ENCODE measurements at regions not wholly inside any gene's neighbourhood (a gene's known extent, or its start where the extent isn't known, plus 50 kb on each side); places are given as distances from the start of the nearest gene placed in this dataset.

DNA sequence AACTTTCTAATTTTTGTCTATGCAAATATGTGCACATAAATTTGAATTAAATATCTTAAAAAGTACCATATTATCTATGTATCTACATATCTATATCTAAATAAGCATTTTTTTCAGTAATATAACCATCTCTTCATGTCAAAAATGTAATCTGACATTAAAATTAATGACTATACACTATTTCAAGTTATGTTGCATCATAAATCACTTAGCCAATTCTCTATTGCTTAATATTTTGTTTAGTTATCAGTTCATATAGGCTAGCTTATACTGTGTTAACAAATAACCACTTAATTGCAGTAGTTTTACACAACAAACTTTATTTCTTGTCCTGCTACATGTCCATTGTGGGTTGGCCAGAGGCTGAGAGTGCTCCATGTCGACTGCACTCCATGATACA, 360.8 kb downstream of the EPM2A start:
- no peak for DNase-seq (ENCODE audit: low read depth, low spot score)

DNA sequence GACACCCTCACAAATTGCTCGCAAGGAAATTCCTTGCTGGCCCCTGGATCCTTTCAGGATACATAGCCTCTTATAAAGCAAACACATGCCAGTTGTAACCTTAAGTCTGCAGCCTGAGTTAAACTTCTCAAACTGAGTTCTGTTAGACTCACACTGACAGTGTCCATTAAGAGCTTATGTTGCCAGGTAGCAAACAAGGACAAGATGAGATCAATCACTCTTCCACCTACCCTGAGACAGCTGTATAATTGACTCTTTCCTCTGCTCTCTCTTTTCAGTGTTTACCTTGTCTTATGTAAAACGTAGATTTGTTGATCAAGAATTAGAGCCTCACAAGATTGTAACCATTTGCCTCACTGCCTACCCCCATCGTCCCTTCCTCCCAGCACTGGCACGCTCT, 359.8 kb downstream of the EPM2A start:
- no peak for DNase-seq (ENCODE audit: low read depth, low spot score)

DNA sequence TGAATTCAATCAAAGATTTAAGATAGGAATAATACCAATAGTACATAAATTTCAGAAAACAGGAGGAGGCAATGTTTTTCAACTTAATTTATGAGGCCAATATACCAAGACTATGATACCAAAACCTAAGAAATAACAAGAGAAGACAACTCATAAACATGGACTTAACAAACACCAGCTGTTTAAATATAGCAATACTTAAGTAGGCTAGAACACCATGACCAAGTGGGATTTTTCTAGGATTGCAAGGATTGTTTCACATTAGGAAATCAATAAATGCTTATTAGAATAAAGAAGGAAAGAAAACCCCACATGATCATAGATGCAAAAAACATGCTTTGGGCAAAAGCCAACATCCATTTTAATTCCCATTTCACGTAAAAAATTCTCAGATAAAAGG, 355.1 kb downstream of the EPM2A start:
- no peak for DNase-seq (ENCODE audit: low read depth, low spot score)

DNA sequence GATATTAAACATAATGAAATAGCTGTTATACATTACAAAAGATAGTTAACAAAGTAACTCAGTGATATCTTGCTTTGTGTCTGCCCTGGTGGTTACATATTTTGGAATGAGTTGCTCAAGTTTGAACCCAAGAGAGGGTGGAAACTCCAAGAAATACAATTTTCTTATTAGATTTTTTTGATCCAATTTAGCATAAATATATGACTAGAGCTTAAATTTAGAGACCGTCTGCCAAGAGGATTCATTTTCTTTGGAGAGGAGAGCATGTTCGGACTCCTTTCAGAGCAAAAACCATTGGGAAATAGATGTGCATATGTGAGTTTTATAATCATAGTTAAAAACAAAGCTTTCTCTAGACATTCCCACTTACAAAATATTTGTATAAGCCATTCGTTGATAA, 353.4 kb downstream of the EPM2A start:
- no peak for DNase-seq (ENCODE audit: low read depth, low spot score)

DNA sequence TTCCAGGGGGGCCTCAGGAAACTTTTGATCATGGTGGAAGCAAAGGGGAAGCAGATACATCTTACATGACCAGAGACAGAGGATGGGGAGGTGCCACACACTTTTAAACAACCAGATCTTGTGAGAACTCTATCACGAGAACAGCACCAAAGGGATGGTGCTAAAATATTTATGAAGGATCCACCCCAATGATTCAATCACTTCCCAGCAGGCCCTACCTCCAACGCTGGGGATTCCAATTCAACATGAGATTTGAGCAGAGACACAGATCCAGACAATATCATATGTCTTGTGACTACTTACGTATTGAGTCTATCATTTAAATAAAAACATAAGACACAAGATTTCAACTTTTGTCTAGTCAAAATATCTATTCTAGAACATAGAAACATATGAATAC, 351.9 kb downstream of the EPM2A start:
- no peak for DNase-seq (ENCODE audit: low read depth, low spot score)

DNA sequence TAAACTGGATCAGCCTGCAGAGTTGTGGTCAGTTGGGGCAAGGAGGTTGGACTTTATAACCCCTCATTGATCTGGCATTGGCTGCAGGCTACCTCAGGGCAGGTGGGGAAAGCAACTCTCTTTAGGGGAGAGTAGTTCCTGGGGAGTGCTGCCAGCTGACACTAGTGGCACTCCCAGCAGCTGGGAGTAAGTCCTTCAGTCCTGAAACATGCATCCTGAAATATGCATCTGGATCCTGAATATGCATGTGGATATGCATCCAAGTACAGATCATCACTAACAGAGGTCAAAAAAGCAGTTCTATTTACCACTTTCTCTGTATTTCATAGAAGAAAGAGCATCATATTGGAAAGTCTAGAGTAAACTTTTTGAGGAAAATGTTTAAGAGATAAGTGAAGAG, 350.8 kb downstream of the EPM2A start:
- DNase-seq (ENCODE audit: low read depth, low spot score), result no peak

DNA sequence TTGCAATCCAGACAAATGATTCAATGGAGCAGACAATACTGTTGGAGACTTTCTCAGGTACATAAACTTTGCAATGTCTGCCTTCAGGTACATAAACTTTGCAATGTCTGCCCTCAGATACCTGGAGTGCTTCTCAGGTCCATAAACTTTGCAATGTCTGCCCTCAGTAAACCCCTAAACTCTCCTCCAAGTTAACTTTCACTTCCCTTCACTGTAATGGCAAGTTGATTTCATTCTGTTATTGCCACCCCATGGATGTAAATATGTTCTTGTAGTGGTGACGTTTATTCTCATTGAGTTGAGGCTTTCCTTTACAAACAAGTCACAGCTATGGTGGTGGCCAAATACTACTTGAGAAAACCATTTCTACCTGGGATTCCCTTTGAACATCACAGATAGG, 338.8 kb downstream of the EPM2A start:
- no peak for DNase-seq (ENCODE audit: low read depth, low spot score)

DNA sequence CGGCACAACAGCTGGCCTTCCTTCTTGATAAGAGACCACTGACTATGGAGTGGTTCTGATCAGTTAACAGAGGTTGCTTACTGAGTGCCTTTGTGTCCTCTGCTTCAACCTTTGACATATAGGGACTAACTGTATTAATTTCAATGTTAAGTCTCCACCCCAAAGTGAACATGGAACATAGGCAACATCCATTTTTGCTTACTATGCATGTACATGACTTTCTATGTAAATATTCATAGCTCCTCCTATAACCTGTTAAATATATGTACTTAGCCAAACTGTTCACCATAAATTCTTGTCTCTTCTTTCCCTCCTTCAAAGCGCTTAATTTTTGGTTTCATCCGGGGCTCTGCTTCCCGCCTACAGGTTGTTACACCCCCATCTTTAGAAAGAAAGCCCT, 334.8 kb downstream of the EPM2A start:
- no peak for DNase-seq (ENCODE audit: low read depth, low spot score)

DNA sequence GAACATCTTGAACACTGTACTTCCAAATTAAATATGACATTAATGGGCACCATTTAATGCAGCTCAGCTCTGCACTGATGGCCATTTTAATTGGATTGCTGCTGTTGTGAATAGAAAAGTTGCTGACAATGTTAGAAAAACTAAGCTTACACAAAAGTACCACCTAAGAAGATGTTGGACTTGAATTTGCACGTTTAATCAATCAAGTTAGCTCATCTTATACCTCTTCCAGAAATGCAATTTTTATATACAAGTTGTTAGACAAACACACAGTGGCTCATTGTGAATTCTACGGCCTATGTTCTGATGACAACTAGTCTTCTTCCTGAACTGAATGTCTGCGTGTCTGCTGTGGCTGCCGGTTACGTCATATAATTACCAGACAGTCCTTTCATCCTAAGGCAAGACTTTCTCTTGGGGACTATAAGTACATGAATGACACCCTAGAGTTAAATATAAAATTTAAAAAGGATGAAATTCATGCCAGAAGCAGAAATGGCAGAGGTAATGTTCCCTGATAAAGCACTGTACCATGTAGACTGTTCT, 330.2 kb downstream of the EPM2A start:
- no peak for DNase-seq (ENCODE audit: low read depth, low spot score)

DNA sequence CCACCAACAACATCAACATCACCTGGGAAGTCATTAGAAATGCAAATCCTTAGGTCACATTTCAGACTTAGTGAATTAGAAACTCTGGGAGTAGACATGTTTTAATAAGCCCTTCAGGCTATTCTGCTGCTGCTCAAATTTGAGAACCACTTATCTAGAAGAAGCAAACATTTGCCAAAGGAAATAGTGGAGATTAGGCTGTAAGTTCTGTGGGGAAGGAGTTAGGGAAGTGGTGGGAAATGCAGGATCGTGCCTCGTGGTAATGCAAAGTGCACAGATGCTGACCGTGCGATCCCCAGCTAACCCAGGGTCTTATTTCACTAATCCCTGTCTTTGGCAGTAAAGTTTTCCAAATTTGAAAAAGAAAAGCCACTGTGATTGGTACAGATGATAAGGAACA, 328.5 kb downstream of the EPM2A start:
- DNase-seq (ENCODE audit: low read depth, low spot score), result no peak

DNA sequence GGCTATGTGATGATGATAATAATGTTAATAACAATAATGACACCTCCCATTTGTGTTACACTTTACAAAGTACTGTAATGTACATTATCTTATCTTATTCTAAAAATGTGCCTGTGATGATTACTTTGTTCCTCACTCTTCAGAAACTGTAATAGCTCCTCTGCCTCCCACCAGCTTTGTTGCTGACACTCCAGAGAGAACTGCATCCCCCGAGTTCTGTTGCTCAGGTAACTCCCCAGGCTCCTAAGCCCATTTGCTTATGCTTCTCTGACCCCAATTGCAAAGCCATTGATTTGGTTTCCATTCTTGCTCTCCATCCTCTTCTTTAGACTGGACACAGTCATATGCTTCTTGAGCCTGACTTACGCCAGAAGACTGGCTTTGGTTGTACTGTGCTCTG, 319.7 kb downstream of the EPM2A start:
- DNase-seq (ENCODE audit: low read depth, low spot score), result no peak

DNA sequence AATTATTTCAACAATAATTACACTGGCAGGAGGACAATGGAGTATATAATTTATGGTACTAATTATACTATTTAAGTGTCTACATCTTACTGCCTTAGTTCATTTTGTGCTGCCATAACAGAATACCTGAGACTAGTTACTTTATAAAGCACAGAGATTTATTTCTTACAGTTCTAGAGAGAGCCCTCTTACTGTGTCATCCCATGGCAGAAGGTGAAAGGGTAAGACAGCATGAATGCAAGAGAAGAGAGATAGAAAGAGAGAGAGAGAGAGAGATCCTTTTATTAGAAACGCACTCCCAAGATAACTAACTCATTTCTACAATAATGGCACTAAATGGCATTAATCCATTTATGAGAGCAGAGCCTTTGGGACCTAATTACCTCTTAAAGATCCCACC, 314.7 kb downstream of the EPM2A start:
- DNase-seq (ENCODE audit: low read depth, low spot score), result no peak

DNA sequence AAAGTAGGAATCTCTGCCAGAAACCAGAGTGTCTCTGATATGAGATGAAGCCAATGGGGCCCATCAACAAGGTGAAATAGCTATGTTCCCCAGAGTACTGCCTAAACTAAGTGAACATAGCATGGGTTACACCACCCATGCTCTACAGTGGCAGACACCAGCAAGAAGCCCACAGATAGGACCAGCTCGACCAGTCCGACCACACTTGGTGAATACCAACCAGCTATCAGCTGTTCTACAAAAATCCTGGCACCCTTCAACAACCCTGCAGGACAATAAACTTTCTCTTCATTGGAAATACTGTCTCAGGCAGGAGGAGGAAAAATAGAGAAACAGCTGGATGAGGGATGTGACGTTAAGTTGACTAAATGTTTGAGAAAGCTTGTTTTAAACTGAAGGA, 311.4 kb downstream of the EPM2A start:
- DNase-seq (ENCODE audit: low read depth, low spot score), result no peak

DNA sequence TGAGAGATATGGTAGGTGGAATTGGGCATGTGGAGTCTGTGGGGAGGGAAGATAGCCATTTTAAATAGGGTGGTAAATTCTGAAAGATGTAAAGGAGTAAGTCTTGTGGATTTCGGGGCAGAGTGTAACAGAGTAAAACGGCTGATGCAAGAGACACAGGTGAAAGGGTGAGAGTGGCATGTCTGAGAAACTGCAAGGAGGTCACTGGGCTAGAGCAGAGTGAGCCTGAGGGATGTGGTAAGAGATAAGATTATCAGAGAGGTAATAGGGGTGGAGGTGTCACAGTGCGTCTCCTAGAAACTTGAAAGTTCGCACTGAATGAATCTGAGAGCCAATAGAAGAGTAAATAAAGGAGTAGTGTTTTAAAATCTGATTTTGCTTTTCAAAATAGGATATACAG, 308.1 kb downstream of the EPM2A start:
- DNase-seq (ENCODE audit: low read depth, low spot score), result no peak

DNA sequence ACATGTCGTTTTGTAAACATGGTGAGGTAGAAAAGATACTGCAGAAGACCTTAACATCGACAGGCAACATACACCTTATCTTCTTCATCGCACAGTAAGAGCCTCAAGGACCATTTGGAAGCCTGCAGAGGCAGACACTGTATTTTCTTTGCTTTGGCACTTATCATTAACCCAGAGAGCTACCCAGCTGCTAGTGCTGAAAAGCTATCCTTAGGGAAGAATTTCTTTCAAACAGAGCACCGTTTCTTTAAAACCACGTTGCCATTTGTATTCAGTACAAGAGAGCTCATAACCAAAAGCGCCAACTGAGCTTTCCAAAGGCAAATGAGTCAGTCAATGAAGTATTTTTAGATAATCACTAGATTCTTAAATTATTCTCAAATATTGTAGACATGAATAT, 306.6 kb downstream of the EPM2A start:
- DNase-seq (ENCODE audit: low read depth, low spot score), result no peak

DNA sequence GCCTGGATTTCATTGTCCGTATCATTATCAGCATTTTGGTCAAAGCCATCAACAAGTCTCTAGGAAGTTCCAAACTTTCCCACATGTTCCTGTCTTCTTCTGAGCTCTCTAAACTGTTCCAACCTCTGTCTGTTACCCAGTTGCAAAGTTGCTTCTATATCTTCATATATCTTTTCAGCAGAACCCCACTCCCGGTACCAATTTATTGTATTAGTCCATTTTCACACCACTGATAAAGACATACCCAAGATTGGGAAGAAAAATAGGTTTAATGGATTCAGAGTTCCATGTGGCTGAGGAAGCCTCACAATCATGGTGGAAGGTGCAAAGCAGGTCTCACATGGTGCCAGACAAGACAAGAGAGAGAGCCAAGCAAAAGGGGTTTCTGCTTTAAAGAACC, 293.2 kb downstream of the EPM2A start:
- no peak for DNase-seq (ENCODE audit: low read depth, low spot score)

DNA sequence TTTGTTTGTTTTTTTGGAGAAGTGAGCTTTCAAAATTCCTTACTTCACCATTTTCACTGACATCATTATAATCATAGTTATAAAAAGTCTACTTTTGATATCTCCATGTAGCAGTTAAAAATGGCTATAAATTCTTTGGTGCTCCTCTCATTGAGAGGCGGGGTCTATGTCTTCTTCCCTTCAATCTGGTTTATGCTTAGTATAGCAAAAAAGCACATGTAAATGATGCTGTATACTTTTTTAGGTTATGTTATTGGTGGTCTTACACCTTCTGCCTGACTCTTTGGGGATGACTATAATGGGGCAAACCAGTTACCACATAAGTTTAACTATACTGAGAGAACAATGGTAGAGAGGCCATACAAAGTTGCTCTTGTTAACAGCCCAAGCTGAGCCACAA, 289.6 kb downstream of the EPM2A start:
- no peak for DNase-seq (ENCODE audit: low read depth, low spot score)

DNA sequence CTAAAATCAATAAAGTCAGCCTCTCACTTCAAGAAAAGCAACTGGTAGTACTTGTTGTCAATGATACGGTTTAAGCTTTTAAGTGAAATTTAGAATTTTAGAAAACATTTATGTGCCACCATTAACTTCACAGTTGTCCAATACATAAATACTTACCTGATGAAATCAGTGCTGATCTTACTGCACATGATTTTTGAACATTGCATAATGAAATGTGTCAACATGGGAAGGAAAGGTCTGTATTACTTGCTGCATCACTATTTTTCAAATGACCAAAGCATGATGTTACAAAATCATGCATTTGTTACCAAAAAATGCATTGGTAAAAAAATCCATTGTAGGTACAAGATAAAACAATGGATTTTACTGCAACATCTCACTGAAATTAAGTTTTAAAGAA, 284.3 kb downstream of the EPM2A start:
- DNase-seq (ENCODE audit: low read depth, low spot score), result no peak

DNA sequence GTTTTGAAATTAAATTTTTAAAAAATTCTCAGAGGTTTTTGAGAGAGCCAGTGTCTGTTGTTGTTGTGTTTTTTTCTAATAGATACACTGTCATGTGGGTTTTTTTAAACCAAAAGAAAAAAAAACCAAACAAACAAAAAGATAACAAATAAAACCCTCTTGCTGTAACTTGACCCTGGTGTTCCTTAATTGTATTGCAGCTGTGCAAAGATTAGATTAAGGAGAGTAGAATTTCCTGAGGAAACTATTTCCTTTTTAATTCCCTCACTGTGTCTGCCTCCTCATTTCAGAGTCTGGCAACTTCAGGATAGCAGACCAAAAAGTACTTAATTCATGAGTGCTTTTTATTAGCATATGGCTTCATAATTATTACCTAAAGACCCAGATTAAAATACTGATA, 281.9 kb downstream of the EPM2A start:
- no peak for DNase-seq (ENCODE audit: low read depth, low spot score)

DNA sequence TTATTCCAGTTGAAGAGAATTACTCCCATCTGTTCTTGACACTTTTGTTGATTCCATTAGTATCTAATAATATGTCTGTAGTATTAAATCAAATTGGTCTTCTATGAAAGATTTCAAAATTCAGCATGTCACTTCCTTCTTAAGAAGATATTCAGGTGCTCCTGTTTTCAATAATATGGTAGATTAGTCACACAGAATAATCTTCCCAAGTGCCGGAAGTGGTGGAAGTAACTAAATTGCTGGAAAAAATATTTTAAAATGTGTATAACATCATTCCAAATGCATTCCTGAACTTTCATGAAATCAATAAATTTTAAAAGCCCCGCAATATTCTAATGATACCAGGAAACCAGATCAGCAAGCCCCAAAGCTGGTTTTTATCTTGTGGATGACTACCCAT, 281.3 kb downstream of the EPM2A start:
- no peak for DNase-seq (ENCODE audit: low read depth, low spot score)

DNA sequence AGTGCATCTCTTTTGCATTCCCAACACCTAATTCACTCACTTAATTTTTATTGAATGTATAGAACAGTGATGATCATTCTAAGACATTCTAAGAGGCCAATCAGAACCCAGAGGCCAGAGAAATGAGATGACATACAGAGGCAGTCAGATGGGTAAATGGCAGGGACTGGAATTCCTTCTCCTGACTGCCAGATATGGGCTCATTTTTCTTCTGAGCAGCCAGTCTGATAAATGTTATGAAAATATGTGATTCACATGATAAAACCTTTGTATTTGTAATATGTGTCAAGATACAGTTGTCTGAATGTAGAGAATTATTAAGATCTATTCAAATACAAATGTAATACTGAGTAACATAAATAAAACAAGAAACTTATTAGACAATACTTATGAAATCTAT, 277.8 kb downstream of the EPM2A start:
- no peak for DNase-seq (ENCODE audit: low read depth, low spot score)

DNA sequence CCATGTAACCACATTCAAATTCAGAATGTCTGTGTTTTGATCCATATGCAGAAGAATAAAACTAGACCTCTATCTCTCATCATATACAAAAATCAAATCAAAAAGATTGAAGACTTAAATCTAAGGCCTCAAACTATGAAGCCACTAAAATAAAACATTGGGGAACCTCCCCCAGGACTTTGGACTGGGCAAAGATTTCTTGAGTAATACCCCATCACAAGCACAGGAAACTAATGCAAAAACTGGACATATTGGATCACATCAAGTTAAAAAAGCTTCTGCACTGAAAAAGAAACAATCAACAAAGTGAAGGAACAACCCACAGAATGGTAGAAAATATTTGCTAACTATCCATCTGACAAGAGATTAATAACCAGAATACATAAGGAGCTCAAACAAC, 266.8 kb downstream of the EPM2A start:
- DNase-seq (ENCODE audit: low read depth, low spot score), result no peak

DNA sequence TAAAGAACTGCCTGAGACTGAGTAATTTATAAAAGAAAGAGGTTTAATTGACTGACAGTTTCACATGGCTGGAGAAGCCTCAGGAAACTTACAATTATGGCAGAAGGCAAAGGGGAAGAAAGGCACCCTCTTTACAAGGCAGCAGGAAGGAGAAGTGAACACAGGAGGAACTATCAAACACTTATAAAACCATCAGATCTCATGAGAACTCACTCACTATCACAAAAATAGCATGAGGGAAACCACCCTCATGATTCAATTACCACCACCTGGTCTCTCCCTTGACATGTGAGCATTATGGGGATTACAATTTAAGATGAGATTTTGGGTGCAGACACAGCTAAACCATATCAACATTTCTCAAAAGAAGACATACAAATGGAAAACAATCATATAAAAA, 266.3 kb downstream of the EPM2A start:
- no peak for DNase-seq (ENCODE audit: low read depth, low spot score)

DNA sequence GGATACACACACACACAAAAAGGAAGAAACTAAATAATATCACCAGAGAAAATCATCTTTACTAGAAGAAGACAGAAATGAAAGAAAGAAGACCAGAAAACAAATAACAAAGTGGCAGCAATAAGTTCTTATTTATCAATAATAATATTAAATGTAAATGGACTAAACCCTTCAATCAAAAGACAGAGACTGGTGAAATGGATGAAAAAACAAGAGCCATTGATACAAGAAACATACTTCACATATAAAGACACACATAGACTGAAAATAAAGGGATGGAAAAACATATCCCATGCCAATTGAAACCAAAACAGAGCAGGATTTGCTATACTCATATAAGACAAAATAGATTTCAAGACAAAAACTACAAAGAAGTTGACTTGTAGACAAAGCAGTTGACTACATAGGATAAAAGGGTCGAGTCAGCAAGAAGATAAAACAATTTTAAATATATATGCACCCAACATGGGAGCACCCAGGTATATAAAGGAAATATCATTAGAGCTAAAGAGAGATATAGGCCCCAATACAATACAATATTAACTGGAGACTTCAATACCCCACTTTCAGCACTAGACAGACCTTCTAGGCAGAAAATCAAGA, 259.4 kb downstream of the EPM2A start:
- no peak for DNase-seq (ENCODE audit: low read depth, low spot score)
